ENCODE measurements at regions not wholly inside any gene's neighbourhood (a gene's known extent, or its start where the extent isn't known, plus 50 kb on each side); places are given as distances from the start of the nearest gene placed in this dataset.

DNA sequence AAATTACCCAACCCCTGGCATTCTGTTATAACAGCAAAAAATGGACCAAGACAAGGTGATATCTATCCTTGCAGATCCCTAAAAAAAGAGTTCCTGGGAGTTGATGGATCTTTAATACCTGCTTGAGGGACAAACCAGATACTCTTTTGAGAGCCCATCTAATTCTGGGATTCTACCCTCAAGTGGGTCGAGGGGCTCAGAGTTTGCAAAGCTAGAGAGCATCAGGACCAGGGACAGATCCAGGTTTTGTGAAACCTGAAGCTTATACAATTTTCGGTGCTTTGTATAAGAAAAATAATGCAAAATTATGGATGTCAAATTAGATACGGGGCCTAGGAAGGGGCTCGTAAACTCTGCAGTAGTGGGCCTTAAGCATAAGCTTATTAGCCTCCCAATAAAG is 130.5 kb upstream of the CRHR1 start:
- no peaks in the 10 kb centered on the region for H3K4me1 ChIP-seq (ENCODE audit: low read depth)
- no peak for TF ChIP-seq CTCF (IDR thresholded peaks at IDR 0.05; ENCODE audit: low read depth, low read length)
- no peaks in the 10 kb centered on the region for H3K27me3 ChIP-seq
- no peaks in the 10 kb centered on the region for H3K9me3 ChIP-seq (ENCODE audit: low read depth)
- no peak for DNase-seq (ENCODE audit: low read depth in 1 of 2, low spot score in 1 of 2)
- no peaks in the 10 kb centered on the region for H3K36me3 ChIP-seq
- H3K4me3 ChIP-seq: no peak overlapping the region
- H3K27ac ChIP-seq: no peak overlapping the region

GRCh38 chr17:45656527-45657181 is 127.5 kb upstream of the CRHR1 start:
- H3K36me3 ChIP-seq: no peaks in the 10 kb centered on the region
- DNase-seq (ENCODE audit: low read depth in 1 of 2, low spot score in 1 of 2): no peak
- no peaks in the 10 kb centered on the region for H3K27me3 ChIP-seq
- H3K9me3 ChIP-seq (ENCODE audit: low read depth): no peaks in the 10 kb centered on the region
- H3K4me1 ChIP-seq (ENCODE audit: low read depth): no peaks in the 10 kb centered on the region
- TF ChIP-seq CTCF (IDR thresholded peaks at IDR 0.05; ENCODE audit: low read depth, low read length): no peak
- no peak overlapping the region for H3K27ac ChIP-seq
- no peak overlapping the region for H3K4me3 ChIP-seq

GRCh38 chr17:45660474-45660873 is 123.6 kb upstream of the CRHR1 start:
- H3K27ac ChIP-seq: no peak overlapping the region
- no peak for TF ChIP-seq CTCF (IDR thresholded peaks at IDR 0.05; ENCODE audit: low read depth, low read length)
- peak in 1 of 2 donors; percentile 57 for DNase-seq (ENCODE audit: low read depth in 1 of 2, low spot score in 1 of 2)
- no peaks in the 10 kb centered on the region for H3K4me1 ChIP-seq (ENCODE audit: low read depth)
- no peak overlapping the region for H3K4me3 ChIP-seq
- no peaks in the 10 kb centered on the region for H3K36me3 ChIP-seq
- no peaks in the 10 kb centered on the region for H3K27me3 ChIP-seq
- no peaks in the 10 kb centered on the region for H3K9me3 ChIP-seq (ENCODE audit: low read depth)

DNA sequence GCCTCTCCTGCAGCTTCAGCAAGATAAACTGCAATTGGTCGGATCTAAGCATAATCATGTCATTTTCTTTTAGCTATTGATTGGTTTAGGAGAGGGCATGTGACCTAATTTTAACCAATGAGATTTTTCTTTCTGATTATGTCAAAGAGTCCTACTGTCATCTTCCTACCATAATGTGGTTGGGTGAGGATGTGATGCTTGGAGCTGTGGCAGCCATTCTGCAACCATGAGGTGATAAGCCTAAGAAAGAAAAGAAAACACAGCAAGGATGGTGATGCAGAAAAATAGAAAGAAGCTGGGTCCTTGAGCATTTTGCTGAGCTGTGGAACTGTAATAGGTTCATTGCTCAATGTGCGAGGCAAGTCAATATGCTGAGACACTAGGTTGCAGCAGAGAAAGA is 121.7 kb upstream of the CRHR1 start:
- TF ChIP-seq CTCF (IDR thresholded peaks at IDR 0.05; ENCODE audit: low read depth, low read length): no peak
- no peak for DNase-seq (ENCODE audit: low read depth in 1 of 2, low spot score in 1 of 2)
- H3K27ac ChIP-seq: no peak overlapping the region
- no peak overlapping the region for H3K4me3 ChIP-seq
- no peaks in the 10 kb centered on the region for H3K27me3 ChIP-seq
- no peaks in the 10 kb centered on the region for H3K36me3 ChIP-seq
- no peaks in the 10 kb centered on the region for H3K4me1 ChIP-seq (ENCODE audit: low read depth)
- H3K9me3 ChIP-seq (ENCODE audit: low read depth): no peaks in the 10 kb centered on the region

GRCh38 chr17:45663772-45664171 is 120.3 kb upstream of the CRHR1 start:
- no peak for TF ChIP-seq CTCF (IDR thresholded peaks at IDR 0.05; ENCODE audit: low read depth, low read length)
- no peak for DNase-seq (ENCODE audit: low read depth in 1 of 2, low spot score in 1 of 2)
- Histone ChIP-seq H3K9me3 (ENCODE audit: low read depth) (no peaks in the 10 kb centered on the region), H3K36me3 (no peaks in the 10 kb centered on the region), H3K4me3 (no peak overlapping the region), H3K27me3 (no peaks in the 10 kb centered on the region), H3K4me1 (ENCODE audit: low read depth) (no peaks in the 10 kb centered on the region), H3K27ac (no peak overlapping the region)
